Vagina (tissue), 2 donors: ENCODE measurements at regions not wholly inside any gene's neighbourhood (a gene's known extent, or its start where the extent isn't known, plus 50 kb on each side); places are given as distances from the start of the nearest gene placed in this dataset.

Experiments
- CTCF ChIP-seq, 3 experiments: fragments of 450-650 bp in 2 of 3; fragments of 200-600 bp in 1 of 3; sonication (generic) in 1 of 3; IDR thresholded peaks; one replicate each; pipeline ENCODE4 v1.5.1; 2017 to 2019; ENCODE audit warnings: antibody characterized with exemption in 3 of 3, mild to moderate bottlenecking in 2 of 3, moderate library complexity in 2 of 3
- POLR2A ChIP-seq, 2 donors: fragments of 450-650 bp; IDR thresholded peaks; one replicate each; pipeline ENCODE4 v1.6.1; 2017; ENCODE audit warnings: antibody characterized with exemption in 2 of 2, mild to moderate bottlenecking in 2 of 2, moderate library complexity in 2 of 2

GRCh38 chr7:125326666-125327255 lies 397.1 kb upstream of the POT1 start:
- TF ChIP-seq POLR2A (IDR thresholded peaks at IDR 0.05) (no peak), CTCF (IDR thresholded peaks at IDR 0.05) (no peak)
